GM21717 (cell line): ENCODE measurements at regions not wholly inside any gene's neighbourhood (a gene's known extent, or its start where the extent isn't known, plus 50 kb on each side); places are given as distances from the start of the nearest gene placed in this dataset.
"Not testable (repeated sequence)": the region's sequence is repeated elsewhere in the genome, so short reads cannot be mapped to it uniquely, and the experiment has no call there.

Source experiments
- ATAC-seq: cut with Tn5 transposase; IDR thresholded peaks from one replicate; pipeline ENCODE4 v1.9.1; 2021; ENCODE audit warnings: mild to moderate bottlenecking, moderate library complexity; ENCODE audit not compliant: unreplicated experiment

DNA sequence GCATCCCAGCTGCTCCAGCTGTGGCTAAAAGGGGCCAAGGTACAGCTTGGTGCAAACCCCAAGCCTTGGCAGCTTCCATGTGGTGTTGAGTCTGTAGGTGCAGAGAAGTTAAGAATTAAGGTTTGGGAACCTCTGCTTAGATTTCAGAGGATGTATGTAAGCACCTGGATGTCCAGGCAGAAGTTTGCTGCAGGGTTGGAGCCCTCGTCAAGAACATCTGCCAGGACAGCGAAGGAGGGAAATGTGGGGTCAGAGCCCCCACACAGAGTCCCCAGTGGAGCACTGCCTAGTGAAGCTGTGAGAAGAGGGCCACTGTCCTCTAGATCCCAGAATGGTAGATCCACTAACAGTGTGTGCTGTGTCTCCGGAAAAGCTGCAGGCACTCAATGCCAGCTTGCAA lies 236.2 kb upstream of the ADRA1B start:
- no peak for ATAC-seq

DNA sequence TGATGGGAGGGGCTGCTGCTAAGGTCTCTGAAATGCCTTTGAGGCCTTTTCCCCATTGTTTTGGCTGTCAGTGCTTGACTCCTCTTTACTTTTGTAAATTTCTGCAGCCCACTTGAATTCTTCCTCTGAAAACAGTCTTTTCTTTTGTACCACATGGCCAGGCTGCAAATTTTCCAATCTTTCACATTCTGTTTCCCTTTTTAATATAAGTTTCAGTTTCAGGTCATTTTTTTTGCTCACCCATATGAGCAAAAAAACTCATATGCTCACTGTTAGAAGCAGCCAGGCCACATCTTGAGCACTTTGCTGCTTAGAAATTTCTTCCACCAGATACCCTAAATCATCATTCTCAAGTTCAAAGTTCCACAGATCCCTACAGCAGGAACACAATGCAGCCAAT lies 234.6 kb upstream of the ADRA1B start:
- no peak for ATAC-seq

DNA sequence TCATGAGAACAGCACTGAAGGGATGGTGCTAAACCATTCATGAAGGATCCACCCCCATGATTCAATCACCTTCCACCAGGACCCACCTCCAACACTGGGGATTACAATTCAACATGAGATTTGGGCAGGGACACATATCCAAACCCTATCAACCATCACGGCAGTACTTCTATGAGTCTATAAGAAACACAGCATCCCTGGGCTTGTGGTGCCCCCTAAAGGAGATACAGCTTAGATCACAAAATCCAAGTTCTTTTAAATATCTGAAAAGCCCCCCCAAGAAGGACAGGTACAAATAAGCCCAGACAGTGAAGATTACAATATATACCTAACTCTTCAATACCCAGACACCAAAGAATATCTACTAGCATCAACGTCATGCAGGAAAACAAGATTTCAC lies 233.7 kb upstream of the ADRA1B start:
- ATAC-seq, result no peak

DNA sequence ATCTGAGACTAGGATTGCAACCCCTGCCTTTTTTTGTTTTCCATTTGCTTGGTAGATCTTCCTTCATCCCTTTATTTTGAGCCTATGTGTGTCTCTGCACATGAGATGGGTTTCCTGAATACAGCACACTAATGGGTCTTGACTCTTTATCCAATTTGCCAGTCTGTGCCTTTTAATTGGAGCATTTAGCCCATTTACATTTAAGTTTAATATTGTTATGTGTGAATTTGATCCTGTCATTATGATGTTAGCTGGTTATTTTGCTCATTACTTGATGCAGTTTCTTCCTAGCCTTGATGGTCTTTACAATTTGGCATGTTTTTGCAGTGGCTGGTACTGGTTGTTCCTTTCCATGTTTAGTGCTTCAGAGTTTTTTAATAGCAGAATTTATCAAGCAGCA lies 228.4 kb upstream of the ADRA1B start:
- ATAC-seq, result not testable (repeated sequence)

DNA sequence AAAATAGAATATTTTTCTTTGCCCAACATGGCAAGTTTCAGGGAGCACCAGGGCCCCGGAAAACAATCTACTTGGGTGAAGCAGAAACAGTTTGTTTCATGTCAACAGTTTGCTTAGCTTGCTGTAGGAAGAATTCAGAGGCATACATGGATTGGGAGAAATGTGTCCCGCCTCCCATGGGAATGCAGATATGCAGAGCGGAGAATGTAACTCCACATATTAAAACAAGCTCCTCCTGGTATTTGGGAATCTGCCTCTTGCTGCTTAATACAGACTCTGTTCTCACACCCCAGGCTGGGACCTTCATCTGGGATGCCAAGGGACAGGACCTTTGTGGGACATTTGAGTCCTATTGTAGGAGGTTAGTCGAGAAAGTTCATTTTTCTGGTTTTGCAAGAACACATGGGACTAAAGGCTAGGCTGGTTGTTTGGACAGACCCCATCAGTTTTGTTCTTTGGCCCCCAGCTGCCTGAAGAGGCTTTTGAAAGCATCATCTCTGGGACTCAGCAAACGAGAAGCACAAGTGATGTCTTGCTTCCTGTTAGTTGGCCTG lies 220.5 kb upstream of the ADRA1B start:
- no peak for ATAC-seq

DNA sequence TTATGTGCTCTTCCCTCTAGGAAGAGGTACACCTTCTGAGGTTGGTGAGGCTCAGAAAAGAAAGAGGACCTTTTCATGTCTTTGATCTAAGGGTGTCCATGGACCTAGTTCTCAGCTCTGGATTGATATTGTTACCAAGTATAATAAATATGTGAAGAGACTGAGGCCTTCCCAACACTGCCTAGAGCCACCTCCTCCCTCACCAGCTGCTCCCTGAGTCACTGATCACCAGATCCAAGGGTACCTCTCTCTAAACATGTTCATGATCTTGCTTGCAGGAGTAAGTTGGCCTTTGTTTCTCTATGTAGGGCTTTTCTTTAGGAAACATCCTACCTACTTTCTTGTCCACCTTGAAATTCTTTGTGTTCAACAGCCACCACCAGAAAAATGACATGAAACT lies 218.8 kb upstream of the ADRA1B start:
- no peak for ATAC-seq

DNA sequence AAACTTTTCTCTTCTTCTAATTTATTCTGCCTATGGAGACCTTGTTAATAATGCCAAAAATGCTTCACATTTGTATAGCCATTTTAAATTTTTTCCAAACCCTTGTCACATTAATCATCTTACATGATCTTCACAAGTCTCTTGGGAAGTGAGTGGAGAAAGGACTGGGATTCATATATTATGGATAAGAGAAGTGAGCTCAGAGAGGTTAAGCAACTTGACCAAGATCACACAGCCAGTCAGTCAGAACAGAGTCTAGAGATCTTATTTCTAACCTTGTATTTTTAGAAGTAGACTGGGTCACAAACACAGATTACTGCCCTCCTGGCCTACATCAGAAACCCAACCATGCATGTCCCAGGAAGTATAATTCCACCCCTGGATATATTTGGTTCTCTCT lies 218.0 kb upstream of the ADRA1B start:
- no peak for ATAC-seq

DNA sequence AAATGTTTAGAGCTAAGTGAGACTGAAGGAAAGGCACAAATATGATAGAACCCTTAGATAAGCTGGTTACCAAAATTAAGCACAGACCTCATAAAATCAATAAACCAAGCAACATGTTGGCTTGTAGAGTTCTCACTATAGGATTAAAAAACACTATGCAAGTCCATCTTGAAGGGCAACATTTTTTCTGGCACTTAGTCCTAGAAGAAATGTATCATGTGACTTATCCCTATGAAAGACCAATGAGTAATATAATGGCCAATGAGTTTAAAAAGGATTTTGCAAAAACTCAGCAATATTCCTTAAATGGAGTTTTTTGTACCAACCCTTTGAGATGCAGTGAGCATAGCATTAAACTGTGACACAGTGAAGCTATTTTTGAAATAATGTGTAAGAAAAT lies 216.3 kb upstream of the ADRA1B start:
- no peak for ATAC-seq

DNA sequence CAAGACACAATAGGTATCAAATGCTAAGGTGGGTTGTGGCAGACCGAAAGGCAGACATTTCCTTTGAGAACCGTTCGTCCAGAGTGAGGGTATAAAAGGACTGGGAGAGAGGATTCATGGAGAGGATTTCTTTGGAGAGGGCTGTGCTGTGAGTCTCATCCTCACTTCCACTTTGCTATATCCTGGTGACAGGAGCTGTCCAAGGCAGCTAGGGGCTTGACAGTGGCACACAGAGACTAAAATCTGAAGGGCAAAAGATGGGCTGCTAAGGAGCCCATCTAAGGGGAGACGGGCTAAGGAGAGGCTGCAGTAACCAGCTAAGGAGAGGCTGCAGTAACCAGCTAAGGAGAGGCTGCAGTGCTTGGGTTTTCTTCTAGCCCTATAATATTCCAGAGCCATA lies 214.0 kb upstream of the ADRA1B start:
- ATAC-seq, result no peak

DNA sequence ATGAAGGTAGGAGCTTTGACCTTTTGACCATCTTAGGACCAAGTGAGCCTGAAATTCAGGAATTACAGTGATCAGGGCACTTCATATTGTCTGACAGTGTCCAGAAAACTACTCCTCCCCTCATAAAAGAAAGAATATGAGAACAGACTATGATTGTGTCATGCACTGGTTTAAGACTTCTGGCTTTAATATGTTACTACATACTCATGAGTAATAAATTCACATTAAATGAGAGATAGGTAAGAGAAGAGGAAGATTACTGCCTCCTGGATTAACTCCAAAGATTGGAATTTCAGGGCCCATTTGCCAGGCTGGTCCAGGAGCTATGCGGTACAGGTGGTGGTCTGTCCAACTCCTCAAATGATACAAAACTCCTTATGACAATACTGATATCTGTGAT lies 213.5 kb upstream of the ADRA1B start:
- ATAC-seq, result no peak

DNA sequence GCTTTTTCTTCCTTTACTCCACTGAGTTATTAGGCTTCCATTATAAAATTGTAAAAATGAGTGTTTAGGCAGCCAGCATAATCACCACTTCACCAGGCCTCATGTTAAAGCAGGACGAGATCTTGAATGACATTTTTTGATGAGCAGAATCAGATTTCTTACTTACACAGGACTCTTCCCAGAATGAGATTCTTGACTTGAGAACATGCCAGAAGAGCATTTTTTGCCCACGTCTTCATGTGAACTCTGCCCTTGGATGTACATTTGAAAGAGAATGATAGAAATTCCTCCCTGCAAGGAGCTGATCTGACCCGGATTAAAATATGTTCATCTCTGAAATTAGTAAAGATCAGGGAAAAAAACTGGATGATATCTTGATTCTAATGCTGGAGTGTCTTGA lies 212.1 kb upstream of the ADRA1B start:
- no peak for ATAC-seq

DNA sequence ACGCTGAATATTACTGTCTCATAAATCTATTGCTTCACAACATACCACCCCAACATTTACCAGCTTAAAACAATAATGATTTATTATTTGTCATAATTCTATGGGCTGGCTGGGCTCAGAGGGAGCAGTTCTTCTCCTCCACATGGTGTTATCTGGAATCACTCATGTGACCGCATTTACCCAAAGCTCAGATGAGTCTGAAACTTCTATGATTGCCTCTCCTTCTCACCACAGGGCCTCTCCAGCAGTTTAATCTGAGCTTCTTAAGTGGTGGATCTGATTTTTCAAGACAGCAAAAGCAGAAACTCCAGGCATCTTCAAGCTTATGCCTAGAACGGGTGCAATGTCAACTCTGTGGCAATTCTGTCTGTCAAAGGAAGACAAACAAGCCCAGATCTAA lies 210.3 kb upstream of the ADRA1B start:
- no peak for ATAC-seq

DNA sequence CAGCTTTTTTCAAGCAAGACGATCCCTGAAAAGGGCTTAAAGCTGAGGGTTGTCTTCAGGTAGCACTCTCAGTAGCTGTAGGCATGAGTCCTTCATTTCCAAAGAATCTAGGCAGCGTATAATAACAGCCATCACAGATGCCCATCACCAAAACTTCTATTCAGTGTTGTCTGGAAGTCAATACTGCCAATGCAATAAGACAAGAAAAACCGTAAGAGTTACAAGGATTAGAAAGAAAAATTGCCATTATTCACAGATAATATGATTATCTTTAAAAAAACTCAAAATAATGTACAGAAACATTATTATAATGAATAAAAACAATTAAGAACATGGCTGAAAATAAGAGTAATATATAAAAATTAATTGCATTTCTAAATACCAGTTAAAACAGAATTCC lies 208.2 kb upstream of the ADRA1B start:
- ATAC-seq, result no peak

DNA sequence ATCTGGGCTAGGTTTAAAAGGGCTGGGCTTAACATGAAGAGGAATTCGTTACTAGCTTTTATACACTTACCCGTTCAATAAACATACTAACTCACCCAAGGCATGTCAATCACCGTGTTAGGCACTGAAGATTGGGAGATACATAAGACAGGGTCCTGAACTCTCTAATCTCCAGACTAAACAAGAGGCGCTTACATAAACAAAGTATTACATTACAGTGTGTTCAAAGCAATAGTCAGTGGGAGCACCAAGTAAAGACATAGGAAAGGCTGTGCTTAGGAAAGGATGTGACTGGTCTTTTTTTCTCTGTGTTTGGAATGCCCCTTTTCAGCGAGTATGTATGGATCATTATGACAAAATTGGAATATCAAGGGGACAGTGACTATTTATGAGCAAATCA lies 203.6 kb upstream of the ADRA1B start:
- no peak for ATAC-seq

DNA sequence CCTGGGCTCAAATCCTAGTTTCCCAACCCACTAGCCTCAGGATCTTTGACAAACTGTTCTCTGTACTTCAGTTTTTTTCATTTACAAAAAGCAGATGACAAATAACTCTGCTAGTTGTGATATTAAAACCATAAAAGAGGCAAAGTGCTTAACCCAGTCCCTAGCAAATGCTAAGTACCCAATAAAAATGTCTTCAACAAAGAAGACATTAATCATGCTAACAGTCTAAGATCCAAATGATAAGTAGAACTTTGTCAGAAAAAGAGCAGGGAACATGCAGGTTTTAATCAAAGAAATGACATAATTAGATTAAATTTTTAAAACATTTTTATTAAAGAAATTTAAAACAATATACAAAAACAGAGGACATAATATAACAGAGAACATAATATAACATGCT lies 203.0 kb upstream of the ADRA1B start:
- ATAC-seq, result no peak

DNA sequence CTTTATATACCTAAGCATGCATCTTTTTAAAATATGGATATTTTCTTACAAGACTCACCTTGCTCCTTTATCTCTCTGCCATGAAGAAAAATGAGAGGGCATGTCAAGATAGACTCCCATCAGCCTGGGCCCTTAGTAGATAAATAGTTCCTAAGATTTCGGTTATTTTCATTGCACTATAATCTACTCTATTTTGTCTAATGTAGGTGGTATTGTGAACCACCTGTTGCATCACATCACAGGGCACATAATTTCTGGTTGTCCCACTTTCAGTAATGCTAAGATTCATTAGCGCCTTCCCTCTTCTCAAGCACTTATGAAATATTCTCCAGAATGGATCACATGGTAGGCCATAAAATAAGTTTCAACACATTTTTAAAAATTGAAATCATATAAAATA lies 202.5 kb upstream of the ADRA1B start:
- ATAC-seq, result no peak

DNA sequence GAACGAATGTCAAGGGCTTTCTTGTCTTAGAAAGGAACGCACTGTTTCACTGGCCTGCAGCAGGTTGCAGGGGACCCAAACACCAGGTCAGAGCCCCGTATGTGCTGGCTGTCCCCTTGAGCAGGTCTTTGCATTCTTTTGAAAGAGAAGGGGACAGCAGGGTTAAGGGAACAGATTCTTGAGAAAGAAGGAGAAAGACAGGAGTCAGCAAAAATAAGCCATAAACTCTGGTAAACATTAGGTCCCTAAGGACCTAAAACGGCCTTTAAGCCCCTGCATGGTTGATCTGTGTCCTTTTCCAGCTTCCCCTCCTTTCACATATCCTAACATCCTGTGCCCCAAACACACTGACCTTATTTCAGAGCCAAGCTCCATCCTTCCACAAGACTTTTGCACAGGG lies 190.8 kb upstream of the ADRA1B start:
- ATAC-seq, result no peak

DNA sequence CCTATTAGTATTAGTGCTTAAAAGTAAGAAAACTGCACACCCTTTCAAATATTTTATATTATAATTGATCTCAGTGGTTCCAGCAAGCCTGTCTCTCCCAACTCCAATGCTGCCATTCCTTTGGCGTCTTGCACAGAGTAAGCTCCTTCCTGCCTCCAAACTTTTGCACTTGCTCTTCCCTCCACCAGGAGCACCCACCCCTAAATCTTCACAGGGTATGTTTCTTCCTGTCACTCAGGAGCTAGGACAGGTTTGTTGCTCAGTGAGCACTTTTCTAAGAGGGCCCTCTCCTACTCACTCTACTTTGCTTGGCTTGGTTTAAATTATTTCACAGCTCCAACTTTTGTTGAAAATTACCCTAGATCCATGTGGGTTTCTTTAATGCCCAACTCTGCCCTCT lies 189.1 kb upstream of the ADRA1B start:
- no peak for ATAC-seq

DNA sequence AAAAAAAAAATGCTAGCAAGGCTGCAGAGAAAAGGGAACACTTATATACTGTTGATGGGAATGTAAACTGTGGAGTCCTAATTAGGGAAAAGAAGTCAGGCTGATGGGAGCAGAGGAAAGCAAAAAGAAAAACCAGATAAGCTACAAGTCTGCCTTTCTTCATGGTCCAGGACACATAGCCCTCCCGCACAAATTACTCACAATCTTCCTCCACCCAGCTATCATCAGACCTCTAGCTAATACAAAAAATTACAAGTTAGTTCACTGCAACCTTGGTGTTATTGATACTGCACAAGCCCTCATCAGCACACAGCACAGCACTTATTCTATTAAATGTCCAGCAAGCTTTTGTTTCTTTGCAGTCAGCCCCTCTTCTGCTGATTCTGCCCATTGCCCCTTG lies 186.0 kb upstream of the ADRA1B start:
- no peak for ATAC-seq

DNA sequence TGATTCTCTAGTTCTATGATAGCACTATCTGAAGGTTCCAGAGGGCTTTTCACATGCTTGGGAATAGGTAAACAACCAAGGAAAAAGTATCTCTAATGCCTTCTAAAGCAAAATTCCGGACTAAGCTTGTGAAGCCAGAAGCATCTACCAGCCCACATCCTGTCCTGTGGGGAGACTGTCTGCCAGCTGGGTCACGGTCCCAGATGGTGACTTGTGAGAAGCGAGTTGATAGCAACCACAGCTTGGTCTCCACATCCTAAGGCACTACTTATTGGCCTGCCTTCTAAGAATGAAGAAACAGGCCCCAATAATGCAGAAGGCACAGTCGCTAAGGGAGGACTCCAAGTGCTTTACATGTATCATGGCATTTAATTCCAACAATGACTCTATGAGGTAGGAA lies 184.1 kb upstream of the ADRA1B start:
- no peak for ATAC-seq

DNA sequence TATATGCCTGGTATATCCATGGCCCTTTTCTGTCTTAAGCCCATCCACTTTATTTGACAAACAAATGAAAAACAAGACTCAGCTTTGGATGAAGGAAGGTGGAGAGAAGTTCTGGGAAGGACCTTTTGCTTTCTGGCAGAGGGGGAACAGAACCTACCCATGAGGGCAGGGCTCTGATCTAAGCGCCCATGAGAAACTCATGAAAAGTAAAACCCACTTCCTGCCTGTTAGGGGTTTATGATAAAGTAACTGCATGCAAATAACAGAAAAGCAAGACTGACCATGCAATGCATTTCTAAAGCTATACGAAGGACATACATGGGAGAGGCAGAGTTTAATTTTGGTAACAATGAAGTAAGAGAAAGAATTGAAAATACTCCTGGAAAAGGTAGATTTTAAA lies 181.9 kb upstream of the ADRA1B start:
- ATAC-seq, result no peak

DNA sequence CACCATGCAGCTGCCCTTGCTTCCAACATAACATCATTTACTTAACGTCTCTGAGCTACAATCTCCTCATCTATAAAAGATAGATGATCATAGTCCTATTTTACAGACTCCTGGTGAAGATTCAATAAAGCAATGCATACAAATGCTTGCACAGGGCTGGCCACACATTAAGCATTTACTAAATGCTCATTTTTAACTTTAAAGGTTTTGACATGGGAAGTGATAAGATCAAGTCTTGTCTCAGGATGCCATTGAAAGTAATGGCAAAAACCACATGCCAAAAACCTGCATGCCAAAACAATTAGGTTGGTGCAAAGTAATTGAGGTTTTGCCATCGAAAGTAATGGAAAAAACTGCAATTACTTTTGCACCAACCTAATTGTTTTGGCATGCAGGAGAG lies 181.2 kb upstream of the ADRA1B start:
- no peak for ATAC-seq

DNA sequence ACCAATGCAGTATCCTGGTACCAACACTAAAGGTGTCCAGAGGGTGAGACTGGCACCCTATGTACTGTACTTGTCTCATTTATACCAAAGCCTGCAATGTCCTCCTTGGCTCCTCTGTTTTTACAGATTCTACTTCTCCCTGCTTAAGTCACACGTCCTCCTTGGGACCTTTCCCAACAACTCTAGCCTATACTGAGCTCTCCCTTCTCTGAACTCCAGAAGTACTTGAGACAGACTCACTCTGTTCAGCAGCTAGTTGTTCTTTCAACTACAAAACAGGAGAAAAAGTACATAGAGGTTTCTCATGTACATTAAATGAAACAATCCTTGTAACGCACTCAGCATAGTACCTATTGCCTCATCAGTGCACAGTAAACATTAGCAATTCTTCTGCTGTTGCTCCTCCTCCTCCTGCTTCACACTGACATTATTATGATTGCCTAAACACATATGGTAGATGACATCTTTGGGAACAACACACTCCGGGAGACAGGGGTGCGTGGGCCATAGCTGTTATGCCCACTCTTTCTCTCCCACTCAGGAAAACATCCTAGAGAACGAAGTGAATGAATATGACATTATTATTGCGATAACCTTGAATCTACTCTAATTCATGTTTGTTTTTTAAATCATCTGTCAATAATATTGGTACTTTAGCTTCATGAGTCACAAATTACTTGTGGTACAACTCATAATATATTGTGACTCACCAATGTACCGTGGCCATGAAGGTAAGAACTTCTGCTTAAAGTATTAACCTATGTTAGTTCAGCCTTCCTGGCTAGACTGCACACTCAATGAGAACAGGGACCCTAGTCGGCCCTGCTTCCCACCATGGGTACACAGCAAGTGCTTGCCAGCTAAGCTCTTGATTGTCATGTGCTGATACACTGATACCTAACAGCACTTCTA lies 180.3 kb upstream of the ADRA1B start:
- ATAC-seq, result no peak
